Neural cell (in vitro differentiated cells): ENCODE measurements at regions not wholly inside any gene's neighbourhood (a gene's known extent, or its start where the extent isn't known, plus 50 kb on each side); places are given as distances from the start of the nearest gene placed in this dataset.

Source experiments
- H2AFZ ChIP-seq: fragments of 200-600, 300-800 bp; sonication (generic), shearing (Covaris generic); 2 replicates; pipeline ENCODE4 v1.6.0; 2014; ENCODE audit warnings: low read depth, mild to moderate bottlenecking, antibody characterized with exemption, low read length, moderate library complexity
- H3F3A ChIP-seq: fragments of 200-600 bp; shearing (Covaris generic); 2 replicates; pipeline ENCODE4 v1.6.1; 2016; ENCODE audit warnings: mild to moderate bottlenecking, moderate library complexity, mixed read lengths, antibody characterized with exemption, low read length; ENCODE audit not compliant: insufficient read depth, poor library complexity, severe bottlenecking
- H3K27ac ChIP-seq: fragments of 200-600, 300-800 bp; sonication (generic), shearing (Covaris generic); 2 replicates; pipeline ENCODE4 v1.5.1; 2014; ENCODE audit warnings: mild to moderate bottlenecking, low read length, moderate library complexity
- H3K27me3 ChIP-seq: fragments of 300-800, 200-600 bp; sonication (generic), shearing (Covaris generic); 2 replicates; pipeline ENCODE4 v1.6.0; 2014; ENCODE audit warnings: mild to moderate bottlenecking, low read depth, low read length, moderate library complexity; ENCODE audit not compliant: insufficient read depth
- H3K36me3 ChIP-seq: fragments of 300-800, 200-600 bp; sonication (generic), shearing (Covaris generic); 2 replicates; pipeline ENCODE4 v1.5.1; 2014; ENCODE audit warnings: mild to moderate bottlenecking, antibody characterized with exemption, low read length, moderate library complexity; ENCODE audit not compliant: insufficient read depth
- H3K4me2 ChIP-seq: fragments of 300-800, 200-600 bp; sonication (generic), shearing (Covaris generic); 2 replicates; pipeline ENCODE4 v1.6.0; 2014; ENCODE audit warnings: mild to moderate bottlenecking, low read length
- H3K4me3 ChIP-seq: fragments of 300-800, 200-600 bp; sonication (generic), shearing (Covaris generic); 2 replicates; pipeline ENCODE4 v1.5.1; 2014; ENCODE audit warnings: mild to moderate bottlenecking, low read length, moderate library complexity
- H3K79me2 ChIP-seq: fragments of 200-600 bp; shearing (Covaris generic); replicated peaks from 2 replicates; pipeline ENCODE4 v1.6.0; 2014; ENCODE audit warnings: mild to moderate bottlenecking, low read length, moderate library complexity; ENCODE audit not compliant: insufficient read depth
- H3K9ac ChIP-seq: fragments of 300-800, 200-600 bp; sonication (generic), shearing (Covaris generic); 2 replicates; pipeline ENCODE4 v1.6.1; 2016; ENCODE audit warnings: mild to moderate bottlenecking, low read length, mixed read lengths
- H3K9me2 ChIP-seq: fragments of 200-600 bp; shearing (Covaris generic); 2 replicates; pipeline ENCODE4 v1.6.1; 2016; ENCODE audit warnings: mild to moderate bottlenecking, low read length, mixed read lengths; ENCODE audit not compliant: insufficient read depth
- H3K9me3 ChIP-seq: fragments of 200-600, 300-800 bp; sonication (generic), shearing (Covaris generic); 2 replicates; pipeline ENCODE4 v1.6.1; 2016; ENCODE audit warnings: mild to moderate bottlenecking, mixed run types, low read length, moderate library complexity, mixed read lengths
- H4K20me1 ChIP-seq: fragments of 200-600 bp; shearing (Covaris generic); 2 replicates; pipeline ENCODE4 v1.6.1; 2016; ENCODE audit warnings: mild to moderate bottlenecking, mixed run types; ENCODE audit not compliant: insufficient read depth
- EP300 ChIP-seq: fragments of 450-650 bp; conservative IDR thresholded peaks from 2 replicates; pipeline ENCODE4 v1.6.1; 2014; ENCODE audit warnings: antibody characterized with exemption, mild to moderate bottlenecking, moderate library complexity; ENCODE audit not compliant: poor library complexity, severe bottlenecking
- EZH2 ChIP-seq: fragments of 200-600, 300-800 bp; shearing (Covaris generic), sonication (generic); IDR thresholded peaks from 2 replicates; pipeline ENCODE4 v1.6.1; 2014; ENCODE audit warnings: antibody characterized with exemption, low read length, borderline replicate concordance, mild to moderate bottlenecking; ENCODE audit not compliant: insufficient read depth, poor library complexity, severe bottlenecking
- MXI1 ChIP-seq: fragments of 450-650 bp; conservative IDR thresholded peaks from 2 replicates; pipeline ENCODE4 v1.6.1; 2014; ENCODE audit warnings: antibody characterized with exemption, mild to moderate bottlenecking; ENCODE audit not compliant: poor library complexity, severe bottlenecking
- POLR2AphosphoS5 ChIP-seq: IDR thresholded peaks from 2 replicates; pipeline ENCODE4 v1.6.1; 2012
- RAD21 ChIP-seq: fragments of 450-650 bp; conservative IDR thresholded peaks from 2 replicates; pipeline ENCODE4 v1.6.1; 2014; ENCODE audit warnings: antibody characterized with exemption, mild to moderate bottlenecking, moderate library complexity
- SMC3 ChIP-seq: fragments of 450-650 bp; conservative IDR thresholded peaks from 2 replicates; pipeline ENCODE4 v1.6.1; 2014; ENCODE audit warnings: antibody characterized with exemption, mild to moderate bottlenecking, moderate library complexity; ENCODE audit not compliant: poor library complexity
- TAF1 ChIP-seq: IDR thresholded peaks from 2 replicates; pipeline ENCODE4 v1.6.1; 2012; ENCODE audit warnings: low read depth
- TF ChIP-seq, protein P1 (sequence below): fragments of 450-650 bp; IDR thresholded peaks from 2 replicates; pipeline ENCODE4 v1.5.1; 2014; ENCODE audit warnings: antibody characterized with exemption, mild to moderate bottlenecking, moderate library complexity; ENCODE audit not compliant: poor library complexity, severe bottlenecking
- TF ChIP-seq, protein P2 (sequence below): IDR thresholded peaks from 2 replicates; pipeline ENCODE4 v1.6.1; 2012; ENCODE audit warnings: borderline replicate concordance

- Histone ChIP-seq H2AFZ (no peak overlapping the region), H3K4me2 (no peak overlapping the region), H3K79me2 (no peaks in the 10 kb centered on the region), H3F3A (no peaks in the 10 kb centered on the region), H4K20me1 (no peaks in the 10 kb centered on the region), H3K36me3 (no peaks in the 10 kb centered on the region), H3K9me2 (no peaks in the 10 kb centered on the region), H3K4me3 (no peak overlapping the region), H3K9ac (no peak overlapping the region), H3K27ac (no peak overlapping the region), H3K27me3 (no peaks in the 10 kb centered on the region), H3K9me3 (no peaks in the 10 kb centered on the region)
- no peak for TF ChIP-seq TAF1
- TF ChIP-seq POLR2AphosphoS5, result no peak
- no peak for TF ChIP-seq EP300
- TF ChIP-seq, protein P1, sequence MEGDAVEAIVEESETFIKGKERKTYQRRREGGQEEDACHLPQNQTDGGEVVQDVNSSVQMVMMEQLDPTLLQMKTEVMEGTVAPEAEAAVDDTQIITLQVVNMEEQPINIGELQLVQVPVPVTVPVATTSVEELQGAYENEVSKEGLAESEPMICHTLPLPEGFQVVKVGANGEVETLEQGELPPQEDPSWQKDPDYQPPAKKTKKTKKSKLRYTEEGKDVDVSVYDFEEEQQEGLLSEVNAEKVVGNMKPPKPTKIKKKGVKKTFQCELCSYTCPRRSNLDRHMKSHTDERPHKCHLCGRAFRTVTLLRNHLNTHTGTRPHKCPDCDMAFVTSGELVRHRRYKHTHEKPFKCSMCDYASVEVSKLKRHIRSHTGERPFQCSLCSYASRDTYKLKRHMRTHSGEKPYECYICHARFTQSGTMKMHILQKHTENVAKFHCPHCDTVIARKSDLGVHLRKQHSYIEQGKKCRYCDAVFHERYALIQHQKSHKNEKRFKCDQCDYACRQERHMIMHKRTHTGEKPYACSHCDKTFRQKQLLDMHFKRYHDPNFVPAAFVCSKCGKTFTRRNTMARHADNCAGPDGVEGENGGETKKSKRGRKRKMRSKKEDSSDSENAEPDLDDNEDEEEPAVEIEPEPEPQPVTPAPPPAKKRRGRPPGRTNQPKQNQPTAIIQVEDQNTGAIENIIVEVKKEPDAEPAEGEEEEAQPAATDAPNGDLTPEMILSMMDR, result no peak
- TF ChIP-seq EZH2, result no peak
- TF ChIP-seq, protein P2, sequence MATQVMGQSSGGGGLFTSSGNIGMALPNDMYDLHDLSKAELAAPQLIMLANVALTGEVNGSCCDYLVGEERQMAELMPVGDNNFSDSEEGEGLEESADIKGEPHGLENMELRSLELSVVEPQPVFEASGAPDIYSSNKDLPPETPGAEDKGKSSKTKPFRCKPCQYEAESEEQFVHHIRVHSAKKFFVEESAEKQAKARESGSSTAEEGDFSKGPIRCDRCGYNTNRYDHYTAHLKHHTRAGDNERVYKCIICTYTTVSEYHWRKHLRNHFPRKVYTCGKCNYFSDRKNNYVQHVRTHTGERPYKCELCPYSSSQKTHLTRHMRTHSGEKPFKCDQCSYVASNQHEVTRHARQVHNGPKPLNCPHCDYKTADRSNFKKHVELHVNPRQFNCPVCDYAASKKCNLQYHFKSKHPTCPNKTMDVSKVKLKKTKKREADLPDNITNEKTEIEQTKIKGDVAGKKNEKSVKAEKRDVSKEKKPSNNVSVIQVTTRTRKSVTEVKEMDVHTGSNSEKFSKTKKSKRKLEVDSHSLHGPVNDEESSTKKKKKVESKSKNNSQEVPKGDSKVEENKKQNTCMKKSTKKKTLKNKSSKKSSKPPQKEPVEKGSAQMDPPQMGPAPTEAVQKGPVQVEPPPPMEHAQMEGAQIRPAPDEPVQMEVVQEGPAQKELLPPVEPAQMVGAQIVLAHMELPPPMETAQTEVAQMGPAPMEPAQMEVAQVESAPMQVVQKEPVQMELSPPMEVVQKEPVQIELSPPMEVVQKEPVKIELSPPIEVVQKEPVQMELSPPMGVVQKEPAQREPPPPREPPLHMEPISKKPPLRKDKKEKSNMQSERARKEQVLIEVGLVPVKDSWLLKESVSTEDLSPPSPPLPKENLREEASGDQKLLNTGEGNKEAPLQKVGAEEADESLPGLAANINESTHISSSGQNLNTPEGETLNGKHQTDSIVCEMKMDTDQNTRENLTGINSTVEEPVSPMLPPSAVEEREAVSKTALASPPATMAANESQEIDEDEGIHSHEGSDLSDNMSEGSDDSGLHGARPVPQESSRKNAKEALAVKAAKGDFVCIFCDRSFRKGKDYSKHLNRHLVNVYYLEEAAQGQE, result no peak
- TF ChIP-seq SMC3, result no peak
- TF ChIP-seq MXI1, result no peak
- no peak for TF ChIP-seq RAD21
Measured at GRCh38 chr18:3333056-3333720, 71.3 kb downstream of the MYL12B start.

GRCh38 chr18:3333721-3334386 is 71.9 kb downstream of the MYL12B start:
- no peaks in the 10 kb centered on the region for H4K20me1 ChIP-seq
- no peak overlapping the region for H2AFZ ChIP-seq
- no peaks in the 10 kb centered on the region for H3K79me2 ChIP-seq
- no peaks in the 10 kb centered on the region for H3F3A ChIP-seq
- no peaks in the 10 kb centered on the region for H3K9me3 ChIP-seq
- no peaks in the 10 kb centered on the region for H3K27me3 ChIP-seq
- no peak overlapping the region for H3K4me3 ChIP-seq
- H3K36me3 ChIP-seq, result no peaks in the 10 kb centered on the region
- H3K27ac ChIP-seq, result no peak overlapping the region
- no peaks in the 10 kb centered on the region for H3K9me2 ChIP-seq
- no peak overlapping the region for H3K9ac ChIP-seq
- H3K4me2 ChIP-seq, result no peak overlapping the region
- TF ChIP-seq EP300 (no peak), RAD21 (no peak), EZH2 (no peak), TAF1 (no peak), SMC3 (no peak), POLR2AphosphoS5 (no peak), MXI1 (no peak)
- TF ChIP-seq, protein P2, result no peak
- TF ChIP-seq, protein P1, result no peak
